ENCODE measurements at regions not wholly inside any gene's neighbourhood (a gene's known extent, or its start where the extent isn't known, plus 50 kb on each side); places are given as distances from the start of the nearest gene placed in this dataset.

GRCh38 chr6:44608175-44608574, 220.7 kb downstream of the CDC5L start:
- no peak for DNase-seq (ENCODE audit: low read depth in 2 of 2)

GRCh38 chr6:44609051-44609612, 221.6 kb downstream of the CDC5L start:
- no peak for DNase-seq (ENCODE audit: low read depth in 2 of 2)

DNA sequence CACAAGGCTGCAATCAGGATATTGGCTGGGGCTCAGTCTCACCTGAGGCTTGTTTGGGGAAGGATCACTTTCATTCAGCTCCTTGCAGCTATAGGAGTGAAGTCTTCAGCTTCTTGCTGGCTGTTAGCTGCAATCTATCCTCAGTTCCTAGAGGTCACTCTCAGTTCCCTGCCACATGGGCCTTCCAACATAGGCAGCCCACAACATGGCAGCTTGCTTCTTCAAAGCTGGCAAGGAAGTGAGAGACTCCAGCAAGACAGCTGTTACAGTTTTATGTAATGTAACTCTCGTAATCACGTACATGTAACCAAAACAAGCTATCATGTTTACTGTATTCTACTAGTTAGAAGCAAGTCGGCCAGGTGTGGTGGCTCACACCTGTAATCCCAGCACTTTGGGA, 226.9 kb downstream of the CDC5L start:
- no peak for DNase-seq (ENCODE audit: low read depth in 2 of 2)

DNA sequence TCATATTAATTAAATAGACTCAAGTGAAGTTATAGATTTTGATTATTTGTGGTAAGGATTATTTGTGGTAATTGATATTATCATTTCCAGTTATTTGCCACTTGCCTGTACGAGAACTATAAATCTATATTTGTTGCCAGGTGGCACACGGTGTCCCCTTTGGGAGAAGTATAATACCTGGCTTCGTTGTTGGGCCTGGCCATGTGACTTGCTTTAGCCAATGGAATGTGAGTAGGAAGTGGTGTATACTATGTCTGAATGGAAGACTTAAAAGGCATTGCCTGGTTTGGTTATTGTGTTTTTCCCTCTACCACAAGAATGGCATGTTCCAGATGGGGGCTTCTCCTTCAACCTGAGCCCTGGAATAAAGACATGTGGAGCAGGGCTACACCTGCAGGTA, 228.1 kb downstream of the CDC5L start:
- DNase-seq (ENCODE audit: low read depth in 2 of 2) = no peak

DNA sequence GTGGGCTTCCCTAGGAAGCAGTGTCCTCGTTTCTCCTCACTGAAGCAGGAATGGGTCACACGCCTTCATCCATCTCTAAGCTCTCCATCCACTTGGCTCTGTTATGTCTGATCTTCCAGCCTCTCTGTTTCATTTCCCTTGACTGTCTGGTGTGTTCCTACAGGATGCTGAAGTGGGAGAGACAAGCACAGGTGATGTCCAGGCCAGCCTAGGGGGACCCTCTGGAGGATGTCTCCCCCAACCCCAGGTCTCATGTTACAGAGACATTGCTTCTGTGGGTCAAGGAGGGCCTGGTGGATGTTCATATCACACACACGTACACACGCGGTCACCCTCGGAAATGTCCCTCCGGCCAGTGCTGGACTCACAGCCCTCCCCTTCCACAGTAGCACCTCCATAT, 229.9 kb downstream of the CDC5L start:
- no peak for DNase-seq (ENCODE audit: low read depth in 2 of 2)

- DNase-seq (ENCODE audit: low read depth in 2 of 2) = no peak
Measured at GRCh38 chr6:44618371-44618770, 230.9 kb downstream of the CDC5L start.

- no peak for DNase-seq (ENCODE audit: low read depth in 2 of 2)
Measured at GRCh38 chr6:44620922-44621321, 233.4 kb downstream of the CDC5L start.

GRCh38 chr6:44621846-44622245, 234.3 kb downstream of the CDC5L start:
- no peak for DNase-seq (ENCODE audit: low read depth in 2 of 2)

DNA sequence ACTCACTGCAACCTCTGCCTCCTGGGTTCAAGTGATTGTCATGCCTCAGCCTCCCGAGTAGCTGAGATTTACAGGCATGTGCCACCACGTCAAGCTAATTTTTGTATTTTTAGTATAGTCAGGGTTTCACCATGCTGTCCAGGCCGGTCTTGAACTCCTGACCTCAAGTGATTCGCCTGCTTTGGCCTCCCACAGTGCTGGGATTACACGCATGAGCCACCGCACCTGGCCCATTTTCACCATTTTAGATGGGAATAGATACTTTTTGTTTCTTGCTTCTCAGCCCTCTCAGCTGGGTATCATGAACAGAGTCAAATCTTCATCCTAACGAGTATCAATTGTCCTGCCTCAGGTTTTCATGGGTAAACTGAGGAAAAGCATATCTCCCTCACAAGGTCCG, 235.0 kb downstream of the CDC5L start:
- DNase-seq (ENCODE audit: low read depth in 2 of 2) = no peak

- no peak for DNase-seq (ENCODE audit: low read depth in 2 of 2)
Measured at GRCh38 chr6:44622956-44623355, 235.4 kb downstream of the CDC5L start.

GRCh38 chr6:44624226-44624625, 236.7 kb downstream of the CDC5L start:
- no peak for DNase-seq (ENCODE audit: low read depth in 2 of 2)

- DNase-seq (ENCODE audit: low read depth in 2 of 2) = no peak
Measured at GRCh38 chr6:44624936-44625573, 237.5 kb downstream of the CDC5L start.

GRCh38 chr6:44625996-44626395, 238.5 kb downstream of the CDC5L start:
- DNase-seq (ENCODE audit: low read depth in 2 of 2) = no peak

- DNase-seq (ENCODE audit: low read depth in 2 of 2) = no peak
Measured at GRCh38 chr6:44626616-44627015, 239.1 kb downstream of the CDC5L start.

GRCh38 chr6:44627091-44627882, 239.8 kb downstream of the CDC5L start:
- DNase-seq (ENCODE audit: low read depth in 2 of 2) = no peak

DNA sequence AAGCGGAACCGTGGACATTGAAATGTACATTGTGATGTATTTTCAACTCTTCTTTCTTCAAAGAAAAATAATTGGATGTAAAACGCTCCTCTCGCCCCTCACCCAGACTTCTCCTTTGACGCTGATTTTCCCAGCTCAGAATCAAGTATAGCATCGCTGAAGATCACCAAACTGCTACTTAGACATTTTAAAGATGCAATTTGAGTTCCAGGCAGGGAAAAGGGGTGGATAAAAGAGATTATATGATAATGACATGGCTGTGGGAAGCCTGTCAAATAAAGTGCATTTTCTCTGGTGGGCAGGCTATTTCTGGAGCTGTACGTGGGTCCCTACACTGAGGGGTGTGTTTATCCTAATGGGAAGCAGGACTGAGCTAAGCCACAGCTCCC, 240.4 kb downstream of the CDC5L start:
- no peak for DNase-seq (ENCODE audit: low read depth in 2 of 2)

- no peak for DNase-seq (ENCODE audit: low read depth in 2 of 2)
Measured at GRCh38 chr6:44628347-44628746, 240.8 kb downstream of the CDC5L start.

- no peak for DNase-seq (ENCODE audit: low read depth in 2 of 2)
Measured at GRCh38 chr6:44629636-44630035, 242.1 kb downstream of the CDC5L start.

DNA sequence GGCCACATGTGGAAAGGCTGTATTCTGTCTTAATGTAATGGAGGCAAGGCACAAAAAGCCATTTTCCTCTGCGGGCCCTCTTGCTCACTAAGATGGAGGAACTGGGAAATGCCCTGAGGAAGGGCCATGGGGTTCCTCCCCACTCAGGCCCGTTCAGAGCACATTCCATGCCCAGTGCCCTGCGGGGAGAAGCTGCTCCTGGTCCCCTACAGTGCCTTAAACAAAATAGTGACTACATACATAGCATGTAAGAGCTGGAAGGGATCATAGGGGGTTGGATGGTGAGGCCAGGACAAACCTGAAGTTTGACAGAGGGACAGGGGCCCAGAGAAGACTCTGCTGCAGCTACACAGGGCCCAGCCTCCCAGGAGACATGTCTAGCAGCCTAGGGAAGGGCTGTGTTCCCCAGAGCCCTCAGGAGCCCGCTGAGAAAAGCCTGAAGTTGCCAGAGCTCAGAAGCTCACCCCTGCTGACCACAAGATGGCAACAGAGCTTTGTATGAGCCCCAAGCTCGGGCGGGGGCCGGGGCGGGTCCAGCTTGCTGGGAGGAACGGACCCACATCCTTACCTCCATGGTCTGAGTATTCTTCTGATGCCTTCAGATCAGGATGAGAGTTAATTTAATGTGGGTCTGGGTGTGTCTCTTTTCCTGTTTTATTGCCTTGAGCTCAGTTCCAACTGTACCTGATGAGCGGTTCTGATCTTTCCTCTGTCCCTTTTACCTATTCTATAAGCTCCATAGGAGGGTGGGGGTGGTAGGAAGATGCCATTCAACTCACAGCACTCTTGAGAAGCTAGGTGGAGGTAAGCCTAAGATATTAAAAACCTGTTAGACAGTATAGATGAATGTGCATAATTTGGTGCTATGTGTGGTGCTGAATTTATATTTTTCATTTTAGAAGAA, 242.9 kb downstream of the CDC5L start:
- DNase-seq (ENCODE audit: low read depth in 2 of 2) = no peak

- no peak for DNase-seq (ENCODE audit: low read depth in 2 of 2)
Measured at GRCh38 chr6:44631968-44632367, 244.5 kb downstream of the CDC5L start.

GRCh38 chr6:44634321-44634720, 246.8 kb downstream of the CDC5L start:
- DNase-seq (ENCODE audit: low read depth in 2 of 2) = no peak

GRCh38 chr6:44635486-44635885, 248.0 kb downstream of the CDC5L start:
- DNase-seq (ENCODE audit: low read depth in 2 of 2) = no peak
